NCI-H1105 (cell line): ENCODE measurements at regions not wholly inside any gene's neighbourhood (a gene's known extent, or its start where the extent isn't known, plus 50 kb on each side); places are given as distances from the start of the nearest gene placed in this dataset.

Experiments used
- DNase-seq: peaks from one replicate; lab custom pipeline; 2025; lab: John Stamatoyannopoulos, UW

GRCh38 chr2:219957820-219958219, 330.4 kb downstream of the SLC4A3 start:
- no peak for DNase-seq

- DNase-seq = no peak
Observed at GRCh38 chr2:219958941-219959340, 331.5 kb downstream of the SLC4A3 start.

- no peak for DNase-seq
Observed at GRCh38 chr2:219959471-219959870, 332.0 kb downstream of the SLC4A3 start.

GRCh38 chr2:219961947-219962498, 334.6 kb downstream of the SLC4A3 start:
- no peak for DNase-seq

- no peak for DNase-seq
Observed at GRCh38 chr2:219962801-219963200, 335.4 kb downstream of the SLC4A3 start.

DNA sequence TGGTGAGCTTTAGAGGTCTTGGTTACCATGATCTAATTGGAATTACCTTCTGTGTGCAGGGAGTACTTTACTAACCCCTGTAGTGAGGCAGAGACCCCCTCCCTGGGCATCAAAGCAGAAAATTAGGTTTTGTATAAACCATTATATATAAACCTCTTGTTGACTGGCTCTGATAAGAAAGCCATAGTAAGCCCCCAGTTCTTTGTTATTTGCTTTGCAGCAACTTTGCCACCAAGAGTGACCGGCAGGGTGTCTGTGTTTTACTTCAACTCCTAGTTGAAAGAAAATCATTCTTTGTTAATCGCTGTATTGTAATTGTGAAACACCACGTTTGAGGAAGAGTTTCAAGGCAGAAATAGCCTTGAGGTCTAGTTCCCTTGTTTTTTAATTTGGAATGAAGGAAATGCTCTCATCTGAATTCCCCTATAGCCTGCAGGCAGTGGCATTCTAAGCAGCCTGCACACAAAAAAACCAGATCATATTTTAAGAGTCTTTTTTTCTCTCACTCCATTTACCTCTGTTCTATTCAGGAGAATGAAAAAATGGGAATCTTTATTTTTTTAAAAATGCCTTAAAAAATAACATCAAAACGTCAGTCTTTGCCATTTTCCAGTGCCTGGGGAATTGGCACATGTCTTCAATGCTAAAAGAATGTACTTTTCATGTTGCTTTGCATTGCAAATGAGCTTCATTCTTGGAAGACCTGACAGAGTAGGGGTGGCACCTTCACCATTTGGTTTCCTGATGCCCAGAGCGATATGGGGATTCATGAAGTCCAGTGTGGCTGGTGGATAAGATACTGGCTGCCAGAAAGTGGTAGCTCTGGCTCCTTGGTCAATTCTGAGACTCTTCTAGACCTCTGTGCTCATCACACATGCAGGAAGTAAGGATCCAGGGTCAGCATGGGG, 338.1 kb downstream of the SLC4A3 start:
- no peak for DNase-seq

GRCh38 chr2:219967247-219968245, 340.1 kb downstream of the SLC4A3 start:
- DNase-seq = no peak

DNA sequence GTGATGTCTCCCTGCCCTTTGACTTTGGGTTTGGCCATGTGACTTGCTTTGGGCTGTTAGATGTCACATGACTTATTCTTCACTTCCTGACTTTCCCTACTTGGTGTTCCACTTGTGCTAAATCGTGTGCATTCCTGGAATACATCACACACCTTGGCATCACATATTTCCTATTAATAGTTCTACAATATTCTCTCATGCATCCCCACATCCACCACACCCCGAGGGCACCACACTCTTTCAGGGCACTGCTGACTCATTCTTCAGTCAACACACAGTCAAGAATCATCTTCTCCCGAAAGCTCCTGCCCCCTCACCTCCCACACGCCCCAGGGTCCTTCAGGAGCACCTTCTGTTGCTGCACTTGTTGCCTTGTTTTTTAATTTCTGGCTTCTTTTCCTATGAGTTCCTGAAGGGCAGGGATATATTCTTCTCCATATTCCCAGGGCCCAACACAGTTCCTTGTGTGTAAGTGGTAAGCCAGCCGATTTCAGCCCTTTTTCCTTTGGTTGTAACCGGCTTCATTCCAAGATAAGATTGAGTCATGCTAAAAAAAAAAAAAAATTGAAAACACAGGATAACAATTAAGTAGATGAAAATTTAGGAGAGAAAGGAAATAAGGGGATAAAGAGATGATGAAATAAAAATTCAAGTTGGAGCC, 341.4 kb downstream of the SLC4A3 start:
- DNase-seq = no peak

GRCh38 chr2:219969508-219969907, 342.1 kb downstream of the SLC4A3 start:
- DNase-seq = no peak

GRCh38 chr2:219973136-219973535, 345.7 kb downstream of the SLC4A3 start:
- DNase-seq = no peak

- DNase-seq = no peak
Observed at GRCh38 chr2:219976871-219977270, 349.4 kb downstream of the SLC4A3 start.

DNA sequence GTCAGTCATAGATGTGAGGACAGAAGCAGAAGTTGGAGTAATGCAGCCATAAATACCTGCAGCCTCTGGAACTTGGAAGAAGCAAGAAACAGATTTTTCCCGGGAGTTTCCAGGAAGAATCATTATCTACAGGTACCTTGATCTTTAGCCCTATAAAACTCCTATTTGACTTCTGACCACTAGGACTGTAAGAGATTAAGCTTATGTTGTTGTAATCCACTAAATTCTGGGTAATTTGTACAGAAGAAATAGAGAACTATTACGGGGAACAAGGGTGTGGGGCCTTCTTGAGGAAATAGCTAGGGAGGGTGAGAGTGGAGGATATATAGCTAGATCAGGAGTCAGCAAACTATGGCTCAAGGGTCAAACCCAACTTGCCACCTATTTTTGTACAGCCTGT, 353.2 kb downstream of the SLC4A3 start:
- DNase-seq = no peak

- no peak for DNase-seq
Observed at GRCh38 chr2:219983836-219984235, 356.4 kb downstream of the SLC4A3 start.

DNA sequence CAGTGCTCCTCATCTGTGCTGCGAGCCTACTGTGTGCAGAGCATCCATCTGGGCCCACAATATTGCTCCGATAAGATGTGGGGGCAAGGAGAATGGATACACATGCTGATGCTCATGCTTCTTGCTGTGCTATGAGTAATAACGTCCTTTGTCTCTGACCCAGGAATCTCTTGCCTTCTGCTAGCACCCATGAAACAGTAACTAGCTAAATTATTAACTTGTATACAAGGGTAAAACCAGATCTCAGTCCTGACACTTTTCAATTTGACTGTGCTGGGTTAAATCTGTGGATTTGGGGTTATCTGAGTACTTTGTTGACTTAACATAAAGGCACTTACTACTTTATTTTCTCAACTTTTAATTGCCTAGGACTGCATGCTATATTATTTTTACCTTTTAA, 357.6 kb downstream of the SLC4A3 start:
- DNase-seq = no peak

DNA sequence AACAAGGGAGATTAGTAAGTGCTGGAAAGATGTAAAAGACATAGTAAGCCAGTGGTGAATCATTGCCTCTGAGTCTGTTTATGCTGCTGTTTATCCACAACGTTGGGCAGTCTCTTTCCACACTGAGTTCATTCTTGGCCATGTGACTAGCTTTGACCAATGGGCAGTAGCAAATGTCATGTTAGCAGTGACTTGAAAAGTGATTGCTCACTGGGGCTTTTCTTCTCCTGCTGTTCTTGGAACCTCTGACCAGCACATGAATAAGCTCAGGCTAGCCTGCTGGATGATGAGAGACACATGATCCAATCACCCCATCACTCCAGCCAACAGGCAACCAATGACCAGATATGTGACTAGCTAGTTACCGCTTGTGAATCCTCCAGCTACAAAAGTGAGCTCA, 360.4 kb downstream of the SLC4A3 start:
- no peak for DNase-seq

DNA sequence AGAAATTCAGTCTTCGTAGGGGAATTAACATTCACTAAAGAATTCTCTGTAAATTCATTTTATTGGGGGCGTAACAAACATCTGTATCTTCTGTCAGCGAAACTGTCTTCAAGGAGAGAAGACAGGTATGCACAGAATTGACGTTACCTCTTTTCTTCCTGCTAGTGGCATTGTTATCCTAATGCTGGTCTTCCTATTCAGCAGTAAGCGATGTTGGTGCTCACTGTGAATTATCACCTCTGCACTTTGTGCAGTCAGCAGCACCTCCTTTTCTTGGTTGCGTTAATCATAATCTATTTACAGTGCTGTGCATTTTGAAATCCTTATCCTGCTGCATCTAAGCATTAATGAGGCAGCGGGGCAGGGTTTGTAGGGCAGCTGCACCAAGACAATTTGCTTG, 362.3 kb downstream of the SLC4A3 start:
- DNase-seq = no peak

DNA sequence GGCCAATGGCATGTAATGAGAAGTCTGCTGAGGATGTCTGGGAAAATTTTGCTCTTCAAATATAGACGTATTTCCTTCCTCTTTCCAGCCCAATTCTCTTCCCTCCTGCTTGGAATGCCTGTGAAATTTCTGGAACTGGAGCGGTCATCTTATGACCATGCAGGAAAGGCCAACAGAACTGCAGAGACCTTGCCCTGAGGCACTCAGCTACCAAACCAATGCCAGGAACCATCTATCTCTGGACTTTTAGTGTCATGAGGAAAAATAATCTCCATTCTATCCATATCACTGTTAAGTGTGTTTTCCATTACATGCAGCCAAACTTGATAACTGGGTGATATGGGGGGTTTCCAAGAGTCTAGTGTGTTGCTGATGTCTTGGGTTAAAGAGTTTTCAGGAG, 363.7 kb downstream of the SLC4A3 start:
- DNase-seq = no peak

DNA sequence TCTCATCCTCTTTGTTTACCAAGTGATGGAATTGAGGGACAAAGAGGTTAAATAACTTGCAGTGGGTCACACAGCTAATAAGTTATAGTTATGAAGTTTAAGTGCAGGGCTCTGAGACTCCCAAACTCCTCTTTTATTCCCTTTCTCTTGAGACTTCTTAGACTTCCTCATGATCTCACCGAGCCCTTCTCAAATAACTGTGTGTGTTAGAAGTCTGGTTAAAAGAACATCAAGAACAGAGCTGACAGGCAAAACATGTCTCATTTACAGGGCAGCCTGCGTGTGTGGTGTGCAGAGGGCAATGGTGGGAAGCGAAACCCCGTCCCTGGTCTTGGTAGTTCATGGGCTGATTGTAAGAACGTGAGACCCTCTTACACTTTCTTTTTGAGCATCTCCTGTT, 368.0 kb downstream of the SLC4A3 start:
- DNase-seq = no peak

DNA sequence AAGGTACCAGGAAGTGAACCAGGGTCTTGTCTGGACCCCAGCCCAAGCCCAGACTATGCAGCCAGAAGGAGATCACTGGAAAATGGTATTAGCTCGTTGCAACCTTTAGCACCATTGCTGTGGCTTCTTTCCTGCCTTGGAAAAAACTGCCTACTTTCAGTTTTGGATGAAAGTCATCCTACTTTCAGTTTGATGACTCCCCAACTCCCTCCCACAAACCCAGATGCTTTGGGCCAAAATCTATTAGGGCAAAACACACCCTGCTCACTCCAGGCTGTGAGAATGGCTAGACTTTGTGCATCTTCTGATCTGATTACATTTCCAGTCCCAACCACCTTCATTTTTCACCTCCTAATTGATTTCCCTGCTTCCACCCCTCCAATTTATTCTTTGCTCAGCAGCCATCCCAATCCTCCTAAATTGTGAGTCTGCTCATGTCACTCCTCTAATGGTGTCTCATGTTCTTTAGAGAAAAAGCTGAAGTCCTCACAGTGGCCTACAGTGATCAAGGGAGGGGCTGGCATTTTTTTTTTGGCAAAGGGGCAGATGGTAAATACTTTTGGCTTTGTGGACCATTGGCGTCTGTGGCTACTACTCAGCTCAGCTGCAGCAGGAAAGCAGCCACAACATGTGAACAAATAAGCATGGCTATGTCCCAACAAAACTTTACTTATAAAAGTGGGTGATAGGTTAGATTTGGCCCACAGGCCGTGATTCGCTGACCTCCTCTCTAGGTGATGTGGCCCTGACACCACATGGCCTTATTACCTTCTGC, 368.7 kb downstream of the SLC4A3 start:
- DNase-seq = no peak

DNA sequence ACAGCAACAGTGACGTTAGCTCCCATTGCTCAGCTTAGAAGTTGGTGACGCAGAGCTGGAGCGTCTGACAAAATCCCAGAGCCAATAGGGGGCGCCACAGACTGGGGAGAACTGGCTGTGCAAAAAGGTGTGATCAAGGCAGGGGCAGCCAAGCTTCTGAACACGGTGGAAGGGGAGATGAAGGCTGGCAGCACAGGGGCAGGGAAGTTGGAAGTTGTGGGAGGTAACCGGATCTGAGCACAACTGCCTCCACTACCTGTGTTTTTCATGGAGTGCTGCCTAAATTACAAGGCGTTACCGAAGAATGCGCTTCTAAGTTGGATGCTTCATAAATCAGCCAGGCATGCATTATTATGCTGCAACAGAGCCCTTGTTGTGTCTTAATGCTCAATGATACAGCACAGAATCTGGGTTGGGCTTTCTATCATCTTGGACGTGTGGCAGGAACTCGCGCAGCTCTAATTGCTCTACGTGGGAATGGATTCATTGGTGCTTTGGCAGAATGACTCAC, 370.0 kb downstream of the SLC4A3 start:
- peak; percentile 1 for DNase-seq

GRCh38 chr2:219998107-219998506, 370.7 kb downstream of the SLC4A3 start:
- no peak for DNase-seq
